Karpas-422 (cell line): ENCODE measurements at regions not wholly inside any gene's neighbourhood (a gene's known extent, or its start where the extent isn't known, plus 50 kb on each side); places are given as distances from the start of the nearest gene placed in this dataset.

Experiments
- DNase-seq: peaks from one replicate; pipeline ENCODE4 v3.0.0-alpha.2; 2015
- H2AFZ ChIP-seq: fragments of 200-600 bp; sonication (generic); 2 replicates; pipeline ENCODE4 v1.6.1; 2014; ENCODE audit warnings: antibody characterized with exemption, low read length, mixed read lengths
- H3K27ac ChIP-seq: fragments of 200-600 bp; sonication (generic); 2 replicates; pipeline ENCODE4 v1.5.1; 2014; ENCODE audit warnings: mild to moderate bottlenecking, low read length, moderate library complexity
- H3K27me3 ChIP-seq: fragments of 200-600 bp; sonication (generic); 2 replicates; pipeline ENCODE4 v1.6.1; 2014; ENCODE audit warnings: low read length, mixed read lengths
- H3K36me3 ChIP-seq: fragments of 200-600 bp; sonication (generic); 2 replicates; pipeline ENCODE4 v1.6.1; 2014; ENCODE audit warnings: low read length, mixed read lengths; ENCODE audit not compliant: insufficient read depth
- H3K4me1 ChIP-seq: fragments of 200-600 bp; sonication (generic); 2 replicates; pipeline ENCODE4 v1.6.1; 2014; ENCODE audit warnings: mild to moderate bottlenecking, low read length, mixed read lengths
- H3K4me2 ChIP-seq: fragments of 200-600 bp; sonication (generic); 2 replicates; pipeline ENCODE4 v1.6.1; 2014; ENCODE audit warnings: low read length, low read depth, mild to moderate bottlenecking; ENCODE audit not compliant: poor library complexity, severe bottlenecking
- H3K4me3 ChIP-seq: fragments of 200-600 bp; sonication (generic); 2 replicates; pipeline ENCODE4 v1.5.1; 2014; ENCODE audit warnings: mild to moderate bottlenecking, antibody characterized with exemption, low read length, mixed read lengths
- H3K79me2 ChIP-seq: fragments of 200-600 bp; sonication (generic); 2 replicates; pipeline ENCODE4 v1.6.1; 2014; ENCODE audit warnings: mild to moderate bottlenecking, low read length, mixed read lengths
- H3K9ac ChIP-seq: fragments of 200-600 bp; sonication (generic); 2 replicates; pipeline ENCODE4 v1.6.0; 2014; ENCODE audit warnings: low read length
- H3K9me2 ChIP-seq: fragments of 200-600 bp; sonication (generic), shearing (Covaris generic); replicated peaks from 2 replicates; pipeline ENCODE4 v1.6.0; 2014; ENCODE audit warnings: mild to moderate bottlenecking, low read length, moderate library complexity; ENCODE audit not compliant: insufficient read depth
- H3K9me3 ChIP-seq: fragments of 300-700, 200-600 bp; sonication (generic); 2 replicates; pipeline ENCODE4 v1.6.1; 2014; ENCODE audit warnings: low read length, mixed read lengths
- H4K20me1 ChIP-seq: fragments of 200-600 bp; sonication (generic); 2 replicates; pipeline ENCODE4 v1.6.1; 2014; ENCODE audit warnings: mild to moderate bottlenecking, antibody characterized with exemption, low read length, low read depth; ENCODE audit not compliant: insufficient read depth

DNA sequence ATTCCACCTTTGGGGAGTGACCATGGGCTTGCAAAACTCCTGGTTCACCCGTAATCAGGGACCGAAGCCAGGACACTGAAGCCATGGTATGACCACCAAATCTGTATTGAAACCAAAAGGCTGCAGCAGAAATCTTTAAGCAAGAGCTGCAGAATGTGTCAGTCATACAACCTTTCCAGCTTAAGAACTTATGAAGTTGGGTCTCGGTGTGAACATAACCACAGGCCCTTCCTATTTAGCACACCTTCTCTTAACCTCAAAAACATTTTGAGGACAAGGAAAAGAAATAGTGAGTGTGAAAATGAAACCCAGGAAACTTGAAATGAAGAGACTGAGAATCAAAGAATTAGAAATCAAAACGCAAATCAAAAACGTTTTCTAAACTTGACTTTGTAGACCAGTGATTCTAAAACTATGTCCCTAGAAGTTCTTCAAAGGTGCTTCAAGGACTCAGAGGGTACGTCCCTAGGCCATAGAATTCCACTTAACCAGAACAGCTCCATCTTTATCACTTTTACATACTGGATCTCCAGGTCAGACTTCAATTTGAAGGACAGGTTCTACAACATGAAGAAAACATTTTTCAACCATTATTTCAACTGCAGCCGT, 231.6 kb upstream of the GRIP1 start:
- Histone ChIP-seq H3K79me2 (no peaks in the 10 kb centered on the region), H4K20me1 (no peaks in the 10 kb centered on the region), H3K27ac (no peak overlapping the region), H3K27me3 (no peaks in the 10 kb centered on the region), H2AFZ (no peak overlapping the region), H3K36me3 (no peaks in the 10 kb centered on the region), H3K9me3 (no peaks in the 10 kb centered on the region), H3K9me2 (no peaks in the 10 kb centered on the region), H3K4me1 (no peaks in the 10 kb centered on the region), H3K9ac (no peak overlapping the region), H3K4me2 (no peak overlapping the region), H3K4me3 (no peak overlapping the region)
- DNase-seq = no peak

DNA sequence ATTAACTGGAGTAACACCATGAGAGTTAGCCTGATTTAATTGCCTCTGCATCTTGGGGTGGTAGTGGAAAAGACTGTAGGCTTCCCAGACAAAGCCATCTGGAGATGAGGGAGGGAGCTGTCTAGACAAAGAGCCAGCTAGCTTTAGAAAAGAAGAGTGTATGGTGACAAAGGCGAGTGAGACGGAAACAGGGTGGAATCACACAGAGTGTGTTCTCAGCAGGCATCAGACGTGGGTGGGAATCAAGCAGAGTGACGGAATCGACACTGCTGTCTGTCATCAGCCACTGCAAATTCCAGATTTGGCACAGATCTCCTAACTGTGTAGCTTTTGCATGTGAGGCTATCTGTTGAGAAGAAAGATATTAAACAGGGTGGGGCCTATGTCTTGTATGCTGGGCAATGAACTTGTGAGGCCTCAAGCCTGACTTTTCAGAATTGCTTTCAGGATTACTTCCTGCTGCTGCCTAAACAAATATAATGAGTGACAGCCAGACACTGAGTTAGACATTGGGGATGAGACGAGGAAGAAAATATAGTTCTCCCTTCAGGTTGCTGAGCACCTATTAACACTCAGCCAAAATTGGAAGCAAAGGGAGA, 236.5 kb upstream of the GRIP1 start:
- Histone ChIP-seq H4K20me1 (no peaks in the 10 kb centered on the region), H3K9ac (no peak overlapping the region), H3K4me2 (no peak overlapping the region), H3K4me3 (no peak overlapping the region), H3K36me3 (no peaks in the 10 kb centered on the region), H3K9me2 (no peaks in the 10 kb centered on the region), H3K9me3 (no peaks in the 10 kb centered on the region), H3K27me3 (no peaks in the 10 kb centered on the region), H3K27ac (no peak overlapping the region), H3K79me2 (no peaks in the 10 kb centered on the region), H2AFZ (no peak overlapping the region), H3K4me1 (no peaks in the 10 kb centered on the region; the same call in 1 of the 2 replicates)
- DNase-seq = no peak

DNA sequence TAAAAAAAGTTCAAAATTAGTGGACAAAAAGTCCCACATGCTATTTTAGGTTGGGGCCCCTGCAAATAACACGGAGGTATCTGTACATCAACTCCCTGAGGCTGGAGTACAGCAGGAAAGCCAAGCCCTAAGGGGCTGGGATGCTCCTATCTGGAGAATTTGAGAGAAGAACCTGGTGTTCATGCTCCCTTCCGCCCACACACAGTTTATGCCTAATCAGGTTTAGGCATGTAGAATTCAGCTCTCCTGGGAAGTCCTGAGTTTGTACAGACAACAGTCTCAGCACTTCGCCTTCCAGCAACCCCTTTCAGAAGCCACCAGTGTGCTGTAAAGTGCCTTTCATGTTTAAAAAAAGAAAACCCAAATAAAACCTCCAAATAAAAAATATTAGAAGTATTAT, 237.3 kb upstream of the GRIP1 start:
- no peaks in the 10 kb centered on the region for H3K36me3 ChIP-seq
- no peak overlapping the region for H3K27ac ChIP-seq
- H3K27me3 ChIP-seq = no peaks in the 10 kb centered on the region
- DNase-seq = no peak
- H3K4me1 ChIP-seq = no peaks in the 10 kb centered on the region; the same call in 1 of the 2 replicates
- H3K9me2 ChIP-seq = no peaks in the 10 kb centered on the region
- no peaks in the 10 kb centered on the region for H3K79me2 ChIP-seq
- H3K4me3 ChIP-seq = no peak overlapping the region
- no peaks in the 10 kb centered on the region for H3K9me3 ChIP-seq
- no peak overlapping the region for H3K9ac ChIP-seq
- no peak overlapping the region for H3K4me2 ChIP-seq
- H4K20me1 ChIP-seq = no peaks in the 10 kb centered on the region
- H2AFZ ChIP-seq = no peak overlapping the region

DNA sequence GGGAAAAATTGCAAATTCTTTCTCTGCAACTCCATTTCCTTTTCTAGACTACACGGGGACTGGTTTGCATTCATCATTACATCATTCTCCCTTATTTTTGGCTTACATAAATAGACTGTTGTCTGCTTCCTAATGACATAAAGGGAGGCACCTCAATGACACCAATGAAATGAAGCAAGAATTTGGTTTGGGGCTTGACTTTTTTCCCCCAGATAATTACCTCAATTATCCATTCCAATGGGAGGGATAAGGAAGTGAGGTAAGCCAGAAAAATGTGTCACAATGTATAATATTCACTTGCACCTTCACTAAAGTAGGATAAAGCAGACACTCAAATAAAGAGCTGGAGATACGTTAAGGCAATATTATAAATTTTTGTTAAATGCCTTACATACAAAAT, 240.6 kb upstream of the GRIP1 start:
- Histone ChIP-seq H2AFZ (no peak overlapping the region), H3K27ac (no peak overlapping the region), H4K20me1 (no peaks in the 10 kb centered on the region), H3K36me3 (no peaks in the 10 kb centered on the region), H3K9me3 (no peaks in the 10 kb centered on the region), H3K4me3 (no peak overlapping the region), H3K9ac (no peak overlapping the region), H3K79me2 (no peaks in the 10 kb centered on the region), H3K27me3 (no peaks in the 10 kb centered on the region), H3K4me2 (no peak overlapping the region), H3K4me1 (no peaks in the 10 kb centered on the region; the same call in 1 of the 2 replicates), H3K9me2 (no peaks in the 10 kb centered on the region)
- DNase-seq = no peak

DNA sequence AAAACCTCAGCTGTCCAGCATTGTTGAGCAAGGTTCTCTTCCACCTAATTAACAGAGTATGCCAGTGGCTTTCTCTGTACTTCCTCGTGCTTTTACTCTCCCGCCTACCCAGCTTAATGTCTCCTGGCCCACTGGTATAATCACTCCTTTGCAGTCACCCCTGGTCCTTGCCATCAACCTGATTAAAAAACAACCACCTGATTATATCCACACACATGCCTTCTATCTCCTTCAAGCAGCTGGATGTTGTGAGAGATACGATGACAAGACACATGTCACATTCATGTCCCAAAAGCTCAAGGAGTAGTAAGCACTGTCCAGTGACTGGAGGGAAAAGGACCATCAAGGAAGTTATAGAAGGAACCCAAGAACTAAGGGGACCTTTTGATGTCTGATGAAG, 241.3 kb upstream of the GRIP1 start:
- no peak overlapping the region for H3K4me2 ChIP-seq
- no peaks in the 10 kb centered on the region for H3K36me3 ChIP-seq
- no peaks in the 10 kb centered on the region for H3K9me3 ChIP-seq
- no peak for DNase-seq
- no peaks in the 10 kb centered on the region for H4K20me1 ChIP-seq
- no peaks in the 10 kb centered on the region for H3K9me2 ChIP-seq
- H2AFZ ChIP-seq = no peak overlapping the region
- no peak overlapping the region for H3K4me3 ChIP-seq
- peaks cover 1% of the 10 kb centered on the region; the same call in 1 of the 2 replicates for H3K4me1 ChIP-seq
- no peaks in the 10 kb centered on the region for H3K79me2 ChIP-seq
- H3K9ac ChIP-seq = no peak overlapping the region
- H3K27me3 ChIP-seq = no peaks in the 10 kb centered on the region
- no peak overlapping the region for H3K27ac ChIP-seq

DNA sequence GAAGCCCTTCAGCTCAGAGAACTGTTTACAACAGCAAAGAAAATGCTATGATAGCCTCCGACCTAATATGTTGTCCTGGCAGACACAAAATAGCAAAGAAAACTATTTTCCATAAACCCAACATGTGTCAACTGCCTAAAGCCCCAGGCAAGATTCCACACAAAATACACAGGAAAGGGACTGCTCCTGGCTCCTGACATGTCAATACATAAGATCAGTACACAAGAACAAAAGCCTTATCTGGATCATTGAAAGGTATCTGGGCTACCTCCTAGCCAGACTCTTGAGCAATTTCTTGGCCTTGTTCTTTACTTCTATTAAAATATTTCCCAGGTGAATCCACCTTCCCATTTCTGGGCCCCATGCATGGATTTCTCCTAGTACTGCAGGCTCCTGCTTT, 242.3 kb upstream of the GRIP1 start:
- no peak for DNase-seq
- H3K27ac ChIP-seq = no peak overlapping the region
- H3K9ac ChIP-seq = no peak overlapping the region
- H3K4me2 ChIP-seq = no peak overlapping the region
- no peak overlapping the region for H3K4me3 ChIP-seq
- no peaks in the 10 kb centered on the region for H3K9me2 ChIP-seq
- H3K36me3 ChIP-seq = no peaks in the 10 kb centered on the region
- H4K20me1 ChIP-seq = no peaks in the 10 kb centered on the region
- no peak overlapping the region for H2AFZ ChIP-seq
- H3K79me2 ChIP-seq = no peaks in the 10 kb centered on the region
- H3K4me1 ChIP-seq = peaks cover 2% of the 10 kb centered on the region; the same call in 1 of the 2 replicates
- no peaks in the 10 kb centered on the region for H3K27me3 ChIP-seq
- H3K9me3 ChIP-seq = no peaks in the 10 kb centered on the region

DNA sequence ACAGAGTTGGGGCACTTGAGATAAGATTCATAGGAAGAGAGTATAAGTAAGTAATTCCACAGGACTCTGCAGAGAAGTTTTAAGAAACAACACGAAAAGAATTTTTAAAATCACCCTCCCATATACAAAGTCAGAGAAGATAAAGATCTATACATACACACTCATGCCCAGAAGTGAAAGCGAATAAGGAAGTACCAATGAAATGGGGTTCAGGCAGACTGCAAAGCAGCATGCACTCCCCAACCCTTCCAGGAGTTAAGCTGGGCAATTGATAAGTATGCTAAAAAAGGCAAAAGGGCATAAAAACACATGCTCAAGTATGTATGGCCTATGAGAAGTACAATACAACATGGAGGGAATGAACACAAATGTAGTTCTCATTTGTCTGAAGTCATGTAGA, 246.2 kb upstream of the GRIP1 start:
- no peaks in the 10 kb centered on the region for H3K36me3 ChIP-seq
- no peak overlapping the region for H3K4me2 ChIP-seq
- no peaks in the 10 kb centered on the region for H3K79me2 ChIP-seq
- H3K9me2 ChIP-seq = no peaks in the 10 kb centered on the region
- H3K27ac ChIP-seq = no peak overlapping the region
- H3K4me1 ChIP-seq = peaks cover 2% of the 10 kb centered on the region; the same call in 1 of the 2 replicates
- no peak for DNase-seq
- no peaks in the 10 kb centered on the region for H4K20me1 ChIP-seq
- no peaks in the 10 kb centered on the region for H3K9me3 ChIP-seq
- H3K9ac ChIP-seq = no peak overlapping the region
- H3K27me3 ChIP-seq = no peaks in the 10 kb centered on the region
- H2AFZ ChIP-seq = no peak overlapping the region
- no peak overlapping the region for H3K4me3 ChIP-seq

DNA sequence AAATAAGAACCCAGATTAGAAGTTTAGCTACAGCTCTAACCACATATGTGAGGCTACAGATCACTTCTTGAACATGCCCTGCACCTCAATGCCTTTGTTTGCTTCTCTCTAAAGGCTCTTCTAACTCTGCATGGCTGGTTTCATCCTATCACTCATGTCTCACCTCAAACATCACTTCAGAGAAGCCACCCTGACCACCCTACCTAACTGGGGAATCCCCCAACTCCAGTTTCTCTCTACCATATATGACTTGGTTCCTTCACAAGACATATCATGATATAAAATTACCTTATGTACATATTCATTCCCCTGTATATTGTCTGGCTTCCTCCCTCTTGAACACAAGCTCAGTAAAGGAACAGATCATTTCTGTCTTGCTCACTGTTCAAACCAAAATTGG, 250.2 kb upstream of the GRIP1 start:
- DNase-seq = no peak
- Histone ChIP-seq H3K4me3 (no peak overlapping the region), H3K9me2 (no peaks in the 10 kb centered on the region), H3K27ac (no peak overlapping the region), H3K4me1 (peaks cover 2% of the 10 kb centered on the region; the same call in 1 of the 2 replicates), H3K9me3 (no peaks in the 10 kb centered on the region), H3K9ac (no peak overlapping the region), H3K36me3 (no peaks in the 10 kb centered on the region), H2AFZ (no peak overlapping the region), H3K4me2 (no peak overlapping the region), H4K20me1 (no peaks in the 10 kb centered on the region), H3K79me2 (no peaks in the 10 kb centered on the region), H3K27me3 (no peaks in the 10 kb centered on the region)
